ENCODE measurements at regions not wholly inside any gene's neighbourhood (a gene's known extent, or its start where the extent isn't known, plus 50 kb on each side); places are given as distances from the start of the nearest gene placed in this dataset.
"Not testable (repeated sequence)": the region's sequence is repeated elsewhere in the genome, so short reads cannot be mapped to it uniquely, and the experiment has no call there.

- no peak for DNase-seq
Observed at GRCh38 chr7:3138206-3138605, 94.5 kb upstream of the CARD11 start.

DNA sequence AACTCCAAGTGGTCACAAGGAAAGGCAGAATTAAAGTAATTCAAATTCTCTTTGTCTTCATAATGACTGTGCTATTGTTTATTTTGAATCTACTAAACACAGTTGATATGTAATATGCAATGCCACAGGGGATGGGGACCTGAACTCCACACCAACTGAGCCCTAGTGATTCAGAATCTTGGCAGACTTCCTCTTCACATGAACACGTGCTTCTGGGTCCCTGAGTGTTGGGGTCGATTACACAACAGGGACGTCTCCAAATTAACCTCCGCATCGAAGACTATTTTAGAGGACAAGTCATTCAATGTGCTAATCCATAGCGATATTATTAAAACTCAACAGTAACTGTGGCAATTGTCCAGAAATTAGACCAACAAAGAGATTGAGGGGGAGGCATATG, 95.3 kb upstream of the CARD11 start:
- DNase-seq, result peak; percentile 56 to 60

DNA sequence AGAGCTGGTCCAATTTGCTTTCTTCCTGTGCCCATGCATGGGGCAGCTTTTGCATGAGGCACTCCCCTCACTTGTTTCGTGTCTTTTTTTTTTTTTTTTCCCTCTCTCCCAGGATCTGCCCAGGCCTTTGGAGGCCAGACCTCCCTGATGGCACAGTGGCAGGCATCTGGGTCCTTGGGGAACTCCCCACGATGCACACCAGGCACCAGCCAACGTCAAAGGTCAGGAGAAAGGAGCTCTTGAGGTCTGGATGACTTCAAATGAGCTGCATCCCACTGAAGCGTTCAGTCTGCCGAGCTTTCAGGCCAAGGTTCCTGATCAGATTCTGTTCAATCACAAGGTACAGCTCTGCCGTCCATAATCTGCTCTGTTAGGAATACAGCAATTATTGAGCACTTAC, 97.2 kb upstream of the CARD11 start:
- DNase-seq, result no peak

DNA sequence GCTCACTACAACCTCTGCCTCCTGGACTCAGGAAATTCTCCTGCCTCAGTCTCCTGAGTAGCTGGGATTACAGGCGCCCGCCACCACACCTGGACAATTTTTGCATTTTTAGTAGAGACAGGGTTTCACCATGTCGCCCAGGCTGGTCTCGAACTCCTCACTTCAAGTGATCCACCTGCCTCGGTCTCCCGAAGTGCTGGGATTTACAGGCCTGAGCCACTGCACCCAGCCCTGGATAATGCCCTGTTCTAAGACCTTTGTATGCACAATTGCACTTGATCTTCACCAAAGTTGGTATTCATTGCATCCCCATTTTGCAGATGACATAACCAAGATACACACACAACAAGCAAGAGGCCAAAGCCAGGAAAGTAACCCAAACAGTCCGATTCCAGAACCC, 97.7 kb upstream of the CARD11 start:
- DNase-seq, result no peak

- no peak for DNase-seq
Observed at GRCh38 chr7:3143869-3144775, 100.5 kb upstream of the CARD11 start.

- DNase-seq, result not testable (repeated sequence)
Observed at GRCh38 chr7:3144776-3145125, 101.1 kb upstream of the CARD11 start.

- DNase-seq, result peak; percentile 56 to 61
Observed at GRCh38 chr7:3146571-3147226, 103.0 kb upstream of the CARD11 start.

DNA sequence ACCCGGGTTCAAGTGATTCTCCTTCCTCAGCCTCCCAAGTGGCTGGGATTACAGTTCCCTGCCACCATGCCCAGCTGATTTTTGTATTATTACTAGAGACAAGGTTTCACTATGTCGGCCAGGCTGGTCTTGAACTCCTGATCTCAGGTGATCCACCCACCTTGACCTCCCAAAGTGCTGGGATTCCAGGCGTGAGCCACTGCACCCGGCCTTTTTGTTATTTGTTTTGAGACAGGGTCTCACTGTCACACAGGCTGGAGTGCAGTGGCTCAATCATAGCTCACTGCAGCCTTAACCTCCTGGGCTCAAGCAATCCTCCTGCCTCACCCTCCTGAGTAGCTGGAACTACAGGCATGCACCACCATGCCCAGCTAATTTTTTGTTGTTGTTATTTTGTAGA, 104.8 kb upstream of the CARD11 start:
- not testable (repeated sequence) for DNase-seq

DNA sequence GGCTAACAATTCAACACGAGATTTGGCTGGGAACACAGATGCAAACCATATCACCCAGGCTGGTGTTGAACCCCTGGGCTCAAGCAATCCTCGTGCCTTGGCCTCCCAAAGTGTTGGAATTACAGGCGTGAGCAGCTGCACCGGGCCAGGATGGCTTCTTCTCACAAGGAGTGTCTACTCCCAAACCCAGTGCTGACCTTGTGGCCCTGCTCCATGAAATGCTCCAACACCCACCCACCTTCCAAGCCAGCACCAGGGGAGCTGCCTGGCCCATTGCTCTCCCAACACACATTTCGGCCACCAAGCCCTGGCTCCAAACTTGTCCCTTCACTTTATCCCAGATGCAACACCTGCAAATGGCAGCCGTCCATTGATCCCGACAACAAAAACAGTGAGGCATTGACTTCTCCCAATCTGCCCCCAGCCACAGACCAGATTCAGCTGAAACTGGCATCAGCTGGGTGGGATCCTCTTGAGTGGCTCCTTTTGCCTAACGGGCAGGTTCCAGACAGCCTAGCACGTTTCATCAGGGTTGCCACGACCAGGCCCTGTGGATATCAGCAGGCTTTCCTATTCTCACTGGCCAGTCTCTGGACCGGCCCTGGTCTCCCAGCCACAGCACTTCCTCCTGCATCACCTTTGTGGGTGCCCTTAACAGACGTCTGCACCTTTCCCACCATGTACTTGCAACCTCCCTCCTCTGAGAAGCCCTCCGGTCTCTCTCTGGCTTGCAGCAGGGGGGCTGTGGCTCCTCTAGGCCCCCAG, 105.7 kb upstream of the CARD11 start:
- DNase-seq, result no peak

GRCh38 chr7:3150027-3150426, 106.4 kb upstream of the CARD11 start:
- DNase-seq, result no peak

DNA sequence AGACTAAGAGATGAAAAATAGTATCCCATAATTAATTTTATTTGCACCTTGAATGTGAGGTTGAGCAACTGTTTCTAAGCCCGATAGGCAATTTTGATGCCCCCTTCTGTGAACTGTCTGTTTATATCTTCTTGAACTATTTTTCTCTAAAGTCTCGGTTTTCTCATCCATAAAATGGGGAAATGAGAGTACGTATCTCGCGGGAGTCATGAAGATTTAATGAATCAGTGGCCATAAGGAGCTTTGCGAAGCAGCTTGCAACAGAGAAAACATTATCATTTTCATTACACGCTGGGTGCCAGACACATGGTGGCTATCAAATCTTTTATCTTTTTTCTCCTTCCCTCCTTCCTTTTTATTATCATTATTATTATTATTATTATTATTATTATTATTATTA, 108.1 kb upstream of the CARD11 start:
- no peak for DNase-seq

GRCh38 chr7:3152714-3153113, 109.0 kb upstream of the CARD11 start:
- DNase-seq, result no peak

DNA sequence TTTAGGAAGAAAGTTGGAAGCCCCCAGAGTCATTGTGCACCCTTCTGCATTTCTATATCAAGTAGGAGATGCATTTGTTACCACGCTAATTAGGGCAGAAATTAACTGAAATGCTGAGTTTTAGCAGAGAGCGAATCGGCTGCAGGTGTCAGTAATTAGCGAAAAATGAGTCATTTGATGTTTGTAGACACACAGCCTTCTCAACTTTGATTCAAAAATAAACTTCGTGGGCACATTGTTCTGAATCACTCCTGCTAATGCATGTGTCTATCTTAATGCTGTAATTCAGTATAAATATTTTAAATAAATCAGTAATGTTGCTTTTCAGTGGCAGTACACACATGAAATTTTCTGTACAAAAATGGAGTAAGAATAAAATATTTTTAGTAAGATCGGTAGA, 109.5 kb upstream of the CARD11 start:
- no peak for DNase-seq

DNA sequence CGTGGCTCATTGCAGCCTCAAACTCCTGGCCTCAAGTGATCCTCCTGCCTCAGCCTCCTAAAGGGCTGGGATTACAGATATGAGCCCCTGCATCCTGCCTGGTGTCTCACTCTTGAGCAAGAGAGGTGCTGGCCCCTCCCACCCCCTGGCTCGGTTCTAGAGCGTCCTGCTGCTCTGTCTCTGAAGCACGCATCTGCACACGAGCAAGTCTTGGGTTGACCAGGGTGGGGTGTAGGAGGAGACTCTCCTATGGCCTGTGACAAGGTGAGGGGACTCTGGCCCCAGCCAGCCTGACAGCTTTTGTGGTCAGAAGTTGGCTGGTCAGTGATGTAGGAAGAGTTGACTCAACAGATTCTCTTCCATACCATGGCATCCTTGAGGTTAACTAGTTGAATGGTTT, 110.7 kb upstream of the CARD11 start:
- DNase-seq, result no peak

DNA sequence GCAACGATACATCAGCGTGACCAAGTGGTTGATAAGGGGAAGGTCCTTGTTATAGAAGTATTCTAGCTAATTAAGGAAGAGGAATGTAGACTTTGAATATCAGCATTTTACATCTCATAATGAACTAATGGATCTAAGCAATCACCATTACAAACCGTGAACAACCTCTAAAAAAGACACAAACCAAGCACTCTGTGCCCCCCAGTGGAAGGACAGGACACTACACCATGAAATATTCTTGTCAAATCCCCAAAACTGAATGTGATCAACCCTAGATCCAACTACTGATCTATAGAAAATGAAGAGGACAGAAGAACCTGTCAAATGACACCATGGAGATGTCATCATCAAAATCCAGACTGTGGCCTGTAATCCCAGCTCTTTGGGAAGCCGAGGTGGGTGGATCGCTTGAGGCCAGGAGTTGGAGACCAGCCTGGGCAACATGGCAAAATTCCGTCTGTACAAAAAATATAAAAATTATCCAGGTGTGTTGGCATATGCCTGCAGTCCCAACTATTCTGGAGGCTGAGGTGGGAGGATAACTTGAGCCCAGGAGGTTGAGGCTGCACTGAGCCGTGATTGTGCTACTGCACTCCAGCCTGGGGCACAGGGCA, 111.3 kb upstream of the CARD11 start:
- peak; percentile 59 to 68 for DNase-seq

DNA sequence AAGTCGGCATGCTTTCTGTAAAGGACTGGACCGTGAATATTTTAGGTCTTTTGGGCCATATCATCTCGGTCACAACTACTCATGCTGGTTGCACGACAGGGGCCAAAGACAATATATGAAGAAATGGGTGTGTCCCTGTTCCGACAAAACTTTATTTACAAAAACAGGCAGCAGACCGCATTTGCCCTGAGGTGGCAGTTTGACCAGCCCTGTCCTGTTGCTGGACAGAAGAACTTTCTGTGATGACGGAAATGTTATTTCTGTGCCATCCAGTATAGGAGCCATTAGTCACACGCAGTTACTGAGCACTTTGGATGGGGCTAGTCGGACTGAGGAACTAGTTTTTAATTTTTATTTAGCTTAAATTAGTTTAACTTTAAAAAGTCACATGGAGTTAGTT, 112.8 kb upstream of the CARD11 start:
- no peak for DNase-seq

GRCh38 chr7:3157566-3158287, 114.1 kb upstream of the CARD11 start:
- DNase-seq, result no peak

GRCh38 chr7:3158341-3158760, 114.7 kb upstream of the CARD11 start:
- no peak for DNase-seq

- DNase-seq, result no peak
Observed at GRCh38 chr7:3159039-3159438, 115.4 kb upstream of the CARD11 start.

DNA sequence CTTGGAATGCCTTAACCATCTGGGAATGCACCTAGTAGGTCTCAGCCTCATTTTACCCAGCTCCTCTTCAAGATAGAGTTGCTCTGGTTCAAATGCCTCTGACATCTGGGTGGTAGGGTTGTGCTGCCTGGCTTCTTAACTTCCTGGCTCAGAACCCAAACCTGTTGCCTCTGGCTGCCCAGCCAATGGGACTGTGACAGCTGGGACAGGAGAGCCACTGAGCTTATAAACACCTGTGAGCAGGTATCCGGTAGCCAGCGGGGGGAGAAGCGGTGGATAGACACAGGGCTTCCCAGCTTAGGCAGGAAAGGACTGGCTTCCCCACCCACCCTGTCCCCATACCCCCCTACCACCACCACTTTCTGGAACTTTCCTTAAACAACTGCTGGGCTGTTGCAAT, 115.8 kb upstream of the CARD11 start:
- no peak for DNase-seq

- not testable (repeated sequence) for DNase-seq
Observed at GRCh38 chr7:3159926-3160325, 116.3 kb upstream of the CARD11 start.

- DNase-seq, result peak; percentile 40 to 69
Observed at GRCh38 chr7:3162289-3162688, 118.6 kb upstream of the CARD11 start.

Data from inflammatory macrophage (primary cell).